ENCODE measurements at regions not wholly inside any gene's neighbourhood (a gene's known extent, or its start where the extent isn't known, plus 50 kb on each side); places are given as distances from the start of the nearest gene placed in this dataset.

GRCh38 chr12:75666126-75666938, 154.9 kb upstream of the KRR1 start (continued):
- TF ChIP-seq LRRFIP1 (CRISPR knock-in tag; conservative IDR thresholded peaks at IDR 0.05) (no peak), SMARCC2 (IDR thresholded peaks at IDR 0.05) (peak; percentile 87), AKAP8 (CRISPR knock-in tag; IDR thresholded peaks at IDR 0.05) (no peak), SP5 (CRISPR knock-in tag; IDR thresholded peaks at IDR 0.05; ENCODE audit: borderline replicate concordance, low read depth) (no peak), MBNL3 (CRISPR knock-in tag; conservative IDR thresholded peaks at IDR 0.05) (no peak), ZNF326 (CRISPR knock-in tag; IDR thresholded peaks at IDR 0.05; ENCODE audit: borderline replicate concordance) (no peak), ZNF646 (CRISPR knock-in tag; IDR thresholded peaks at IDR 0.05) (no peak), ZNF720 (CRISPR knock-in tag; IDR thresholded peaks at IDR 0.05) (no peak), SKI (IDR thresholded peaks at IDR 0.05; ENCODE audit: partially characterized antibody) (peak; percentile 72), NR0B2 (CRISPR knock-in tag; IDR thresholded peaks at IDR 0.05) (no peak), ZNF674 (CRISPR knock-in tag; IDR thresholded peaks at IDR 0.05; ENCODE audit: low read depth) (no peak), MZF1 (CRISPR knock-in tag; IDR thresholded peaks at IDR 0.05; ENCODE audit: borderline replicate concordance) (no peak), BCLAF1 (IDR thresholded peaks at IDR 0.05) (no peak), ZNF121 (CRISPR knock-in tag; IDR thresholded peaks at IDR 0.05) (no peak)
